Gastrocnemius medialis (tissue), 4 donors: ENCODE measurements at regions not wholly inside any gene's neighbourhood (a gene's known extent, or its start where the extent isn't known, plus 50 kb on each side); places are given as distances from the start of the nearest gene placed in this dataset.

Source experiments
- ATAC-seq, 2 donors: fragments of 150-250 bp; one replicate each; pipeline ENCODE4 v1.9.1; 2016
- DNase-seq, 2 donors: peaks; one replicate each; pipeline ENCODE4 v3.0.0-alpha.2; 2019
- H3K27ac ChIP-seq, 4 donors: fragments of 200-600 bp; sonication (generic); 1 replicate in 1 of 4; 2 replicates in 3 of 4; pipeline ENCODE4 v1.5.1; 2016 to 2018; ENCODE audit warnings: mild to moderate bottlenecking in 2 of 4, moderate library complexity in 1 of 4
- H3K27me3 ChIP-seq, 3 donors: fragments of 200-600 bp; sonication (generic) in 2 of 3; 1 replicate in 1 of 3; 2 replicates in 2 of 3; pipeline versions ENCODE4 v1.5.1 to v1.6.0; 2016 to 2019; ENCODE audit warnings: mild to moderate bottlenecking in 1 of 3, moderate library complexity in 1 of 3
- H3K36me3 ChIP-seq, 2 donors: fragments of 200-600 bp; sonication (generic) in 1 of 2; one replicate each; pipeline ENCODE4 v1.5.1; 2017 to 2018
- H3K4me1 ChIP-seq, 2 donors: fragments of 200-600 bp; sonication (generic) in 1 of 2; one replicate each; pipeline ENCODE4 v1.5.1; 2016 to 2017; ENCODE audit warnings: mild to moderate bottlenecking in 2 of 2
- H3K4me3 ChIP-seq, 4 donors: fragments of 200-600 bp; sonication (generic) in 3 of 4; 1 replicate in 1 of 4; 2 replicates in 3 of 4; pipeline ENCODE4 v1.5.1; 2016 to 2019; ENCODE audit warnings: mild to moderate bottlenecking in 2 of 4
- H3K9me3 ChIP-seq, 3 donors: fragments of 200-600 bp; sonication (generic) in 2 of 3; 1 replicate in 1 of 3; 2 replicates in 2 of 3; pipeline ENCODE4 v1.5.1; 2016 to 2019
- CTCF ChIP-seq, 5 experiments: fragments of 450-650 bp in 3 of 5; fragments of 200-600 bp in 2 of 5; sonication (generic) in 2 of 5; IDR thresholded peaks in 4 of 5; conservative IDR thresholded peaks in 1 of 5; 1 replicate in 4 of 5; 2 replicates in 1 of 5; pipeline ENCODE4 v1.5.1; 2016 to 2019; ENCODE audit warnings: antibody characterized with exemption in 5 of 5, mild to moderate bottlenecking in 3 of 5, moderate library complexity in 3 of 5
- POLR2A ChIP-seq, 2 donors: fragments of 450-650 bp; IDR thresholded peaks; one replicate each; pipeline ENCODE4 v1.6.1; 2017; ENCODE audit warnings: antibody characterized with exemption in 2 of 2, mild to moderate bottlenecking in 2 of 2, moderate library complexity in 2 of 2
- in situ Hi-C, 4 donors: fragments of 200-750 bp; cut with MboI; loops; one replicate each; pipeline versions ENCODE4 v1.15.0 to v1.8.0; 2017; ENCODE audit warnings: low sequenced_read_pairs in 4 of 4
- intact Hi-C: fragments of 100-400 bp; cut with DNase I; formaldehyde crosslinking; loops from one replicate; pipeline ENCODE4 v1.15.1; 2023; ENCODE audit warnings: low total_unique reads

- Histone ChIP-seq H3K27ac (peak overlapping the region in 1 of 4 donors; percentile 17), H3K36me3 (no peaks in the 10 kb centered on the region), H3K4me3 (no peak overlapping the region), H3K4me1 (peaks cover 19 to 27% of the 10 kb centered on the region in 2 donors), H3K9me3 (no peaks in the 10 kb centered on the region), H3K27me3 (no peaks in the 10 kb centered on the region)
- ATAC-seq (peak; percentile 81), DNase-seq (peak; percentile 55 to 84)
- TF ChIP-seq CTCF (IDR thresholded peaks at IDR 0.05 in 4 of 5, conservative IDR thresholded peaks at IDR 0.05 in 1 of 5) = no peak
- no peak for TF ChIP-seq POLR2A (IDR thresholded peaks at IDR 0.05)
- intact Hi-C loops = loop anchor here (5.0 to 10.0 kb wide), 2 partner anchors 172 to 265 kb away; partner anchors contain the start of gene TGFBR3
- in situ Hi-C loops = no loop called here
Observed at GRCh38 chr1:91622616-91623015, 122.0 kb downstream of the CDC7 start.

- no peak for DNase-seq
- peaks cover 15 to 23% of the 10 kb centered on the region in 2 donors for H3K4me1 ChIP-seq
- TF ChIP-seq POLR2A (IDR thresholded peaks at IDR 0.05) (no peak), CTCF (IDR thresholded peaks at IDR 0.05 in 4 of 5, conservative IDR thresholded peaks at IDR 0.05 in 1 of 5) (no peak)
- intact Hi-C loops = loop anchor here (5.0 to 10.0 kb wide), 2 partner anchors 172 to 264 kb away; partner anchors contain the start of gene TGFBR3
- H3K27ac ChIP-seq = peak overlapping the region in 1 of 4 donors; percentile 17
- ATAC-seq = peak in 1 of 2 donors; percentile 6
- in situ Hi-C loops = no loop called here
- H3K4me3 ChIP-seq = no peak overlapping the region
- H3K9me3 ChIP-seq = no peaks in the 10 kb centered on the region
- no peaks in the 10 kb centered on the region for H3K36me3 ChIP-seq
- H3K27me3 ChIP-seq = no peaks in the 10 kb centered on the region
Observed at GRCh38 chr1:91623020-91623419, 122.4 kb downstream of the CDC7 start.

- H3K4me1 ChIP-seq = peaks cover 12 to 20% of the 10 kb centered on the region in 2 donors
- no peak overlapping the region for H3K4me3 ChIP-seq
- TF ChIP-seq POLR2A (IDR thresholded peaks at IDR 0.05) = no peak
- TF ChIP-seq CTCF (IDR thresholded peaks at IDR 0.05 in 4 of 5, conservative IDR thresholded peaks at IDR 0.05 in 1 of 5) = no peak
- H3K27ac ChIP-seq = no peak overlapping the region
- ATAC-seq = no peak
- intact Hi-C loops (loop anchor here (5.0 to 10.0 kb wide), 2 partner anchors 170 to 263 kb away; partner anchors contain the start of gene TGFBR3), in situ Hi-C loops (no loop called here)
- no peaks in the 10 kb centered on the region for H3K27me3 ChIP-seq
- H3K36me3 ChIP-seq = no peaks in the 10 kb centered on the region
- no peaks in the 10 kb centered on the region for H3K9me3 ChIP-seq
- DNase-seq = no peak
Observed at GRCh38 chr1:91624331-91624730, 123.7 kb downstream of the CDC7 start.
